ENCODE measurements at regions not wholly inside any gene's neighbourhood (a gene's known extent, or its start where the extent isn't known, plus 50 kb on each side); places are given as distances from the start of the nearest gene placed in this dataset.
"Not testable (repeated sequence)": the region's sequence is repeated elsewhere in the genome, so short reads cannot be mapped to it uniquely, and the experiment has no call there.

DNA sequence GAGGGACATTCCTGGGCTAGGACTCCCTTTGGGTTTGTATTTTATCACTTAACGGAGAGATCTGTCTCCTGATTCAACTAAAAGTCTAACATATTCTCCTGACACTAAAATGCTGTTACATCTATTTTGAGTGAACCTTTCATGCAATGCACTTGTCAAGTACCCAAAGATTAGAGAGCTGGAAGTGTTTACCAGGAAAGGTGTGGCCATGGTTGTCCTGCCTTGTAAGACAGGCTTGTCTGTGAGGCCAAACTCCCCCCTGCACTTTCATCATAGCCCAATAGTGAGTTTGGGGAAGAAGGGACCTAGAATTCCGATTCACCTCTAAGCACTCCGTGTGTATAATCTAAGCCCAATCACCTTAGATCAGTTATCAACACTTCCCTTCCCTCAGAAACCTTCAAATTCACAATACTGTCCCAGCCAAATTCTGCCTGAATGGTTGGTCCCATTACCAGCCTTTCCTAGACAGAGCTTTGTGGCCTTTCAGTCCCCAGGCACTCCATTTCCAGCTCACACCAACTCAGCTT lies 162.6 kb upstream of the NAMPT start:
- no peak for DNase-seq

DNA sequence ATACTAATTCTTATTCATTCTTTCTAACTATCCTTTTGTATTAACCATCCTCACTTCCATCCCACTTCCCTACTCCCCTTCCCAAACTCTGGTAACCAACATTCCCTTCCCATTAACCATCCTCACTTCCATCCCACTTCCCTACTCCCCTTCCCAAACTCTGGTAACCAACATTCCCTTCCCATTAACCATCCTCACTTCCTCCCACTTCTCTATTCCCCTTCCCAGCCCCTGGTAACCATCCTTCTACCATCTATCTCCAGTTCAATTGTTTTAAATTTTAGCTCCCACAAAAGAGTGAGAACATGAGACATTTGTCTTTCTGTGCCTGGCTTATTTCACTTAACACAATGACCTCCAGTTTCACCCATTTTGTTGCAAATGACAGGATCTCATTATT lies 160.6 kb upstream of the NAMPT start:
- DNase-seq: not testable (repeated sequence)

DNA sequence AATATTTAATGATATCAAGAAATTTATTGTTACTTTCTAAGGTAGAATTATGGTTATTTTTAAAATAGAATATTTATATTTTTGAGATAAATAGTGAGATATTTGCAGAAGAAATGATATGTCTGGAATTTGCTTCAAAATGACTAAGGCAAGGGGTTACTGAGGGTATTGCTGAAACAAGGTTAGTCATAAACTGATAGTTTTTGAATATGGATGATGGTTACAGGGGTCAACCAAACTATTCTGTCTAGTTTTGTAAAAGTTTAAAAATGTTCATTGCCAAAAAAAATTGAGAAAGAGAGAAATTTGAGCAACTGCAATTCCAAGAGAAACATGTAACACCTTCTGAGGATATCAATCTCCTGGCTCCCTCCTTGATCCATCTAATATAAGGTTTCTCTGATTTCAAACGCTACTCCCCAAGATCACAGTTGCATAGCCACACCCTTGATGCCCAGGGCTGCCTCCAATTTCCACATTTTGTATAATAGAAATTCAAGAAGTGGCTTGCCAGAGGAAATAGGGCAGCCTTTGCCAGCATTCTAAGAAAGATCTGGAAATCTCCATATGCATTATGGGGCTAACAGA lies 159.4 kb upstream of the NAMPT start:
- no peak for DNase-seq

DNA sequence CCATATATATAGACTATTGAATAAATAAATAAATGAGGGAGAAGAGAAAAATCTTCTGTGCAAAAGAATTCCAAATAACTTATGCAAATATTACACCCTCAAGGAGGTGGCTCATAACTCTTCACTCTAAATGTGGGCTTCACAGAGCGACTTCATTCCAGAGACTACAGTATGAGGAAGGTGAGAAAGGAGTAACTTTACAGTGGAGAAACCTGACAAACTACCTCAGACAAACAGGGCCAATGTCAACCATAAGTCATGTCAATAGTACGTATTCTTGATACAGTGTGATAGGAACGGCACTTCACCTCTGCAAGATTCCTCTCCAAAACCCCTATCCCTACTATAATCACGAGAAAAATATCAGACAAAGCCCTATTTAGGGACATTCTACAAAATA lies 158.4 kb upstream of the NAMPT start:
- DNase-seq: no peak

DNA sequence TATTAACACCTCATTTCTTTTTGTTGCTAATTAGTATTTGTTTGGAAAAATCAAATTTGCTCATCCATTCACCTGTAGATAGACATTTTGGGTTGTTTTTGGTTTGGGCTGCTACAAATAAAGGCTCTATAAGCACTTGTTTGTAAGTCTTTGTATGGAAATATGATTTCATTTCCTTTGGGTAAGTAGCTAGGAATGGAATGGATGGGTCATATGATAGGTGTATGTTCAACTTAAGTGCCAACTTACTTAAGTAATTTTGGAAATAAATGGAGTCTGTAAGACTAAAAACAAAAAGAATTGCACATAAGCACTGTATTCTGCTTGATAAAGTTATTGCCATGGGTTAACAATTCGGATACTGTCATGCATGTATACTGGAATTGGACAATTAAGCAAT lies 157.7 kb upstream of the NAMPT start:
- DNase-seq: no peak

DNA sequence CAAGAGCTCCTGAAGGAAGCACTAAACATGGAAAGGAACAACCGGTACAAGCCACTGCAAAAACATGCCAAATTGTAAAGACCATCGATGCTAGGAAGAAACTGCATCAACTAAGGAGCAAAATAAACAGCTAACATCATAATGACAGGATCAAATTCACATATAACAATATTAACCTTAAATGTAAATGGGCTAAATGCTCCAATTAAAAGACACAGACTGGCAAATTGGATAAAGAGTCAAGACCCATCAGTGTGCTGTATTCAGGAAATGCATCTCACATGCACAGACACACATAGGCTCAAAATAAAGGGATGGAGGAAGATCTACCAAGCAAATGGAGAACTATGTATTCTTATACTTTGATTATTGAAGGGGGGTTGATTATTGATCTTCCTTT lies 156.6 kb upstream of the NAMPT start:
- not testable (repeated sequence) for DNase-seq

DNA sequence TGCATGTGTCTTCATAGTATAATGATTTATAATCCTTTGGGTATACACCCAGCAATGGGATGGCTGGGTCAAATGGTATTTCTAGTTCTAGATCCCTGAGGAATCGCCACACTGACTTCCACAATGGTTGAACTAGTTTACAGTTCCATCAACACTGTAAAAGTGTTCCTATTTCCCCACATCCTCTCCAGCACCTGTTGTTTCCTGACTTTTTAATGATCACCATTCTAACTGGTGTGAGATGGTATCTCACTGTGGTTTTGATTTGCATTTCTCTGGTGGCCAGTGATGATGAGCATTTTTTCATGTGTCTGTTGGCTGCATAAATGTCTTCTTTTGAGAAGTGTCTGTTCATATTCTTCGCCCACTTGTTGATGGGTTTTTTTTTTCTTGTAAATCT lies 152.2 kb upstream of the NAMPT start:
- not testable (repeated sequence) for DNase-seq

DNA sequence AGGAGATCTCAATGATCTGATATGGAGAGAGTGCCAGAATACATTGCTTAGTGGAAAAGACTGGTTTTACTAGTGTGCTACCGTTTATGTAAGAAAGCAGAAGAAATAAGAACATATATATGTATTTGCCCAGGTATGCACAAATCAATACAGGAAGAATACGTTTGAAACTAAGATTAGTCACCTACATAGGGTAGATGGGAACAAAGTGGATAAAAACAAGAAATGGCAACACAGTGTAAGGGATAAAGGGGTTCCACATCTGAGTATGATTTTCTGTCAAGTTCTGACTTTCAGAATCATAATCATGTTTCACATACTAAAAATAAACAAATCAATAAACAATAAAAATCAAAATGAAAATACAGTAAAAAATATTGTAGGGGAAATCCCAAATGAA lies 148.6 kb upstream of the NAMPT start:
- DNase-seq: no peak

DNA sequence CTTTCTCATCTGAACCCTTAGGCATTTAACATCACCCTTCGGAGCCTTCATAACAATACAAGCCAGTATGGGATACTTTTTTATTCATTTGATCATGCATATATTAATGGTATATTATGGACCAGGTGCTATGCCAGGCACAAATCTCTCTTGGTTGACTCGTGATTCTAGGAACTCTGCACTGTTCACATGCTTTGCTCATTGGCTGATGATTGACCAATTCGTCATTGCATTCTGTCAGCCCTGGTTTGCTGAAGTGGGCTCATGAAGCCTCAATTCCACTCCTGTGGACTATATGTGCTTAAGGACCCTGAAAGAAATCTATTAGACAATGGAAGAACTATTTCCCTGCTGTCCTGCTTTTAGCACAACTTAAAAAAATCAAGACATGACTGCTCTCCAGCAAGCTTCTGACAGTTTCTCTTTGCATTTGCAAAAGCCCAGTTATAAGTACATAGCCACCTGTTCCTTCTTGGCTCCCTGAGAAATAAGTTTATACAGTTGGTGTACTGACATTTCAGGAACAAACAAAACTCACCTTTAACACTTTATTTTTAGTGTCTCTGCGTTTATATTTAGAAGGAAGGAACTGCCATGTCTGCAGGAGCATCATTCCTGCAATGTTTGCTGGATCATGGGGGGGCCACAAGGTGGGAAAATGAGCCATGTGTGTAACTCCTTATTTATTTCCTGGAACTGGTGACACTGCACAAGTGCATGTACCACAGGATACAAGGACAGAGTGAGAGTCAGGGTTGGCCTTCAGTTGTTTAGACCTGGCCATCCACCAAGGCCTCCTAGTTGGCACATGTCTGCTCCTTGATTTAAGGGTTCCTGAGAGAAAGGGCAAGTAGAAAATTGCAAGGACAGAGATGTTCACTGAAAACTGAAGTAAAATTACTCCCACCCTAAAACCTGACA lies 146.0 kb upstream of the NAMPT start:
- no peak for DNase-seq

DNA sequence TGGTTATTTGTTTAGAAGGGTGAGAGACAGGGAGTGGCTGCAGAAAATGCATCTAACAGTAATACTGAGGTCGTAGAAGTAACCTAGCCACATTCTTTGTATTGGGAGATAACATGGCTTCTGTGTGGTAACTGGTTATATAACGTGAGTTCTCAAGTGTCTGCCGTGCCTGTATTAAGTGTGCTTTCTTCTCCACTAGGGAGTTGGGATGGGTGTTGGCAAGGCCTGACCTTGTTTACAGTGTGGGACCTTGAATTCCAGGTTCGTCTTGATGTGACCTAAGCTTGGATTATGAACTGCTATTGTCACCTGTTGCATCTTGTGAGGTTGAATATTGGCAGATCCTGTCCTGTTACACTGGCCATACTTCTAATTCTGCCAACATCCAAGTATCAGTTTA lies 145.3 kb upstream of the NAMPT start:
- no peak for DNase-seq

DNA sequence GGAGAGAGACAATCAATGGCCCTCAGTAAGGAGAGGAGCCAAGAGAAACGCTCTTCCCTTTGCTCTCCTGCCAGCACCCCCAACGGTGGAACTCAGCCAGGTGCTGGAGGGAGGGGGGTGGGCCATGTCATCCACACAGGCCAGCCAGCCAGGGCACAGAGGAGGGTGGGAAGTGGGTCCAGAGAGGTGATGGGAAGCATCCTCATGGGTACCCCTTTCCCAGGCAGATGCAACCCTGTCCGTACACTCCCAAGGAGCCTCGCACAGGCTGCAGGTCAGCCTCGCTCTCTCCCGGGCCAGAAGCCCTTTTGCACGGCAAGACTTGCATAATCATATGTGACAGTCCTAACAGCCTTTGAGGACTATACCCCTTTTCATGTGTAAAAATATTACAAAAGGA lies 142.0 kb upstream of the NAMPT start:
- DNase-seq: no peak

DNA sequence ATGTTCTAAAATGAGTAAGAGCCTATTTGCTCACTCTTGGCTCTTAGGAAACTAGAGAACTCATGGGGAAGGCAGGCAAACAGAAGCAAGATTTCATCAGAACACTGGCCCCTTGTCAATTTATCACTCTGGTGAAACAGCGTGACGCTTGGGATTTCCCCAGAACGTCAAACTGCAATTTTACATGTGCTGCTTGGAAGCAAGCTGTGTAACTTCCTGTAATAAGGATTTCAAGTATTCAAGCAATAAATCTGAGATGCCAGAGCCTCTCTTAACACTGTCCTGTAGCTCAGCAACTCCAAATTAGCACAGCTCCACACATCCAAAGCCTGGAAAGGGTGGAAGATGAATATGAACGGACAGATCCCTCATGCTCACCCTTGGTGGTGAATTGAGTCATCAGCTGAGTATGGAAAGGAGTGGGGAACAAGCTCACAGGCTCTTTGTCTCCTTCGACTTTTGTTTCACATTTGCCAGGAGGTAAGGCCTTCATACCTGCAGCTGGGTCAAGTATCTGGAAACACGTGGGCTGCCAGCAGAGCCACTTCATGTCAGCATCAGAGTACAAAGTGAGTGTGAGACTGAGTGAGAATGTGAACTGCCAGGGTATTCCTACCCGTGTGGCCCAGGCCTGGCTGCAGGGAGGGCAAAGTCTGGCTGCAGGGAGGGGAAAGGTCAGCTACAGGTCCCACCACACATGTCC lies 140.4 kb upstream of the NAMPT start:
- no peak for DNase-seq

DNA sequence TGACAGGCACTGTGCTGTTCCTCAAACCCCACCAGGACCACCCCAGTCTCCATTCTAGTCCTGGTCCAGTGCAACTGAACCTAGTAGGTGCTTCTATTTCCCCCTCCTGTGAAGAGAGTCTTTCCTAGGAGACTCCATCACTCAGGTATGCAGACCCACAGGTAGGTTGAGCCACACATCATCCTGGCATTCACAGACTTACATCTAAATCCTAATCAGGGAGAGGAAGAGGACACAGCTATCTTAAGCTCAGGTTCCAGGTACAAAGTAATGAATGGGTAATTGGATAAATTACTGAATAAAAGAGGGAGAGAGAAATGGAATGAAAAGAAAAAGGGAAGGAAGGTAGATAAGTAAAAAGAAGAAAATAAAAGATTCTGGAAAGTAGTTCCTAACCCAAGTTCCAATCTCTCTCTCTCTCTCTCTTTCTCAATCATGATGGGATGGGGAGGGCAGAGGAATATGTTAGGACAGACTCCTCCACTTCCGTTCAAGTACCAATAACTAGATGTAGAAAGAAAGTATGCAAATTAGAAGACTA lies 139.8 kb upstream of the NAMPT start:
- DNase-seq: no peak

DNA sequence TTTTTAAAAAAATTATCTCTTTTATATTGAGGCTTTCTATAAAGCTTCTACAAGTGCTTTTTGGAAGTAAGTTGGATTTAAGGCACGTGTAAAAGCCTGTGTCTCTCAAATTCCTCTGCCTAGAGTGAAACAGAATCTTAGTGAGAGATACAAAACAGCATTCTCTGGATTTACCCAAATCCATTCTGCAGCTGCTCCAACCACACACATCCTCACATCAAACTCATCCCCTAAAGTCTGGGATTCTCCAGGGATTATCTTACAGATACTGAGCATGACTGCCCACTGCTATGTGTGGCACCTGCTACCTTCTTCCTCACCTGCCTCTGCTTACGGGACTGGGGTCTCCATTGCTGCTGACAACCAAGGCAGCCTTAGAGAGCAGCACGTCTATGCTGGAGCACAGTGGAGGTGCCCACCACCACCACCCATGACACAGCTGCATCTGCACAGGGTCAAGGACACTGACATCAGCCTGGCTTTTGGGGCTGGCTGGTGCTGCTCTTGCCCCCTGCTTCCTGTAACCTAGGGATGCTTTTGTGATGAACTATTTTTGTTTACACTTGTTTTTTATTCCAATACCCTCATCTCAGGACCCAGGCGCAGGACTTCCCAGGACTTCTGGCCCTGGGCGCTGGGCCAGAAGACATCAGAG lies 139.2 kb upstream of the NAMPT start:
- DNase-seq: no peak

DNA sequence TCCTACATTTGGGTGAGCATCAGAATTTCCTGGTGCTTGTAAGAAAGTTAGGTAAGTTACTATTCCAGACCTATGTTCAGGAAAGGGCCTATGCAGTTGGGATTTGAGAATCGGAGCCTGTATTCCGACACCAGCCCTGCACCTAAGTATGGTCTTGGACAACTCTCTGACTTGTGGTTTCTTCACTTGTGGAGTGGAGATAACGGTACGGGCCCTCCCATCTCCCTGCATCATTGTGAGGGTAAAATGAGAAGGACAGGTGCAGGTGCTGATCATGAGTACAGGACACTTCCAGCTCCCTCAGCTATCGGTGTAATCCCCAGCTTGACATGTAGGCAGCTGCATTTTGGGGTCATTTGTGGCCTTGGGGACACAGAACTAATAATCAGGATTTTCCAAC lies 138.3 kb upstream of the NAMPT start:
- DNase-seq: no peak

DNA sequence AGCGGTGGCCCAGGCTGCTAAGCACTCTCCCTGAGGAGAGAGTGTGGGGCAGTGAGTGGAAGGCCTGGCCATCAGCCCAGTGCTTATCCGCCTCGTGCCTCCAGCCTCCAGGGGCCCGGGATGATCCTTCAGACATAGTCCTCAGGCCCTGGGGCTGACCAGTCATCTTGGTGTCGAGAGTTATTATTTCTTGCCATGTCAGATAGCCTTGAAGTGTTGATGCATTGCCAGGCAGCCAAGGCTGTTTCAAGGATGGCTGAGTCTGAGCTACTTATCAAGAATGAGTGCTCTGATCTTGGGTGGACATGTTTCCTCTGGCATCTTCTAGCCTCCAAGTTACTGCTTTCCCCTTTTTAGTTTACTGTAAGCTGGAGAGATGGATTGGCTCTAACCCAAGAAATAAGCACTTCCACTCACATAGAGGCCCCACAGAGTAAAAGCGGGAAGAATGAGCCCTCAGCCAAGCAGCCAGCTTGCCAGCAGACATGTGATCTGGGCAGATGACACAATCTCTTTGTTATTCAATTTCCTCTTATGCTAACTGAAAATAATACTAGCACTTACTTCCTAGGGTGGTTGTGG lies 136.5 kb upstream of the NAMPT start:
- DNase-seq: no peak

DNA sequence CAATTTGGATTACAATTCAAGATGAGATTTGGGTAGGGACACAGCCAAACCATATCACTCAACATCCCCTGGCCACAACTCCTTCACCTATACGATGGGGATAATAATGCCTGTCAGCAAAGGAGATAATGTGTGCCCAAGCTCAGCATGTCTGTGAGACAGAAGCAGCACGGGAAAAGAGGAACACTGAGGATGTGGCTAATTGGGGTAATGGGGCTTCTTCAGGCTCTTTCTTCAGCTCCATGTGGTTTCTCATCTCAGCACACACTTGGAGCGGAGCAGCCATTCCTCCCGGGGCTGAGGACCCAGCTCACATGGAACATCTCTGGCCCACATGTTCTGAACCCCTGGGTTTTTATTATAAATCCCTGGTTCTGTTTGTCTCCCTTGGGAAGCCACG lies 136.0 kb upstream of the NAMPT start:
- no peak for DNase-seq

DNA sequence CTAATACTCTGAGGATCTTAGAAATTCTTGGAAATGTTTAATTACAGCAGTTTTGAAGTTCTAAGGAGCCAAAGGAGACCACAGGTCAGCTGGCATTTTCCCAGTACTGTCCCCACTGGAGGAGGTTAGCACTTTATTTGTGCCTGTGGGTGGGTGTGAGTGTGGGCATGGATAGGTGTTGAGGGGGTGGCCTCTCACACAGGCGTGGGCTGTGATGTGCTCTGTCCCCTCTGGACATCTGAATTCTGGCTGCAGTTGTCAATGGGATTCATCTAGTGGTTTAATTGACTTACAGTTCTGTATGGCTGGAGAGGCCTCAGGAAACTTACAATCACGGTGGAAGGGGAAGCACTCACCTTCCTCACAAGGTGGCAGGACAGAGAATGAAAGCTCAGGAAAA lies 135.4 kb upstream of the NAMPT start:
- DNase-seq: no peak

DNA sequence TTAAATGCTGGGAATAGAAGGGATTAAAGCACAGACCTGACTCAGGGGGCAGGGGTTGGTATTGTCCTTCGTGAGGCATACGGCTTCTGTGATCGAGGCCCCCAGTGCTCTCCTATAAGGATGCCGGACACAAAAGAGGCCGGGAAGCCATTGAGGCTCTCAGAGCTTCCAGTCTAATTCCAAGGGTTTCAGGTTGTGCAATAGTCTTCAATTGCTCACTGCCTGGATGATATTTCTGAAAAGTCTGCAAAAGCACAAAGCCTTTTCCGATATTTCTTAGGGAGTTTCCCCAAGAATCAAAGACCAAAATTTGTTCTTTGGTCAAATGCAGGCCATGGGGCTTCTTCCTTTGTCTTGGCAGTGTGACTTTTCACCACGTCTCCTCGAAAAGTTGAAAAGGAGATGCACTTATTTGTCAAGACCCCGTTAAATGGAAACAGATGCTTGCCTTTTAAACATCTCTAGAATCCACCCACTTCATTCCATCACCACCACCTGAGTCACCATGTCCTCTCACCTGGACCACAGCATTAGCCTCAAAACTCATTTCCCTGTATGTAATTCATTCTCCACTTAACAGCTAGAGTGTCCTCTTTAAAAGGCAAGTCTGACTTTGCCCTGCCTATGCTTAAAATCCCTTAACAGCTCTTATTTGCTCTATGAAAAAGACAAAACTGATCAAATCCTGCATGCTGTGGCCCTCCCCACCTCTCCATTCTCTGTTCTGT lies 134.8 kb upstream of the NAMPT start:
- no peak for DNase-seq

DNA sequence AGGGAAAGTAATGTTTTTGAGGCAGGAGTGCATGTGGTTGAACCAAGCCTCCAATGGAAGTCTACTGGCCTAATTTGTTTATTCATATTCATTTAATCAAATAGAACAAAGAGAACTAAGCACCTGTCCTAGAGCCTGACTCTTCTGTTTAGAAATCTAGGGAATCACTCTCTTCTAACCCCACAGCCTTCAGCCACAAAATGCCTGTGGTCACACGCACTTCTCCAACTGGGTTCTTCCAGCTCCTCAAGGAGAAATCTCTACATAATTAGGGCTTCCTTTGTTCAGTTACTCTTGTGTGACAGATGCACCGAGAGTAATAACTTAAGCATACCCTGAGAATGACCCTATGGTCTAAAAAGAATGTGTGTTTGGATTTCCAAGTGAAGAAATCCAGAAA lies 133.7 kb upstream of the NAMPT start:
- DNase-seq: no peak

DNA sequence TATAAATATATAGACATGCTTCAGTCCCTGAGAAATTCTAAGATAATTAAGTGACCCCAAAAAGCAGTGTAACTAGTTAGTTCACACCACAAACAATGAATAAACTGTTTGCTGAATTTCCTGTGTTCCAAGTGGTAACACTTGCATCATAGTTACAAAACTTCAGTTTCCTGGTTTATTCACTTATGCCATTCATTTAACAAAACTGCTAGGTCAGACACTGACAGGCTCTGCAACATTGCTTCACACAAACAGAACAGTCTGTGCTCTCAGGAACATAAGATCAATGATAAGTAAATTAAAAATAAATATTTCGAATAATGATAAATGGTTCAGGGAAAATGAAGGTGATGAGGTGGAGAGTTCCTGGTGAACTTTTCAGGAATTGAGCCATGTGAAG lies 133.3 kb upstream of the NAMPT start:
- DNase-seq: no peak

All from GDM1 (cell line).